ENCODE measurements at regions not wholly inside any gene's neighbourhood (a gene's known extent, or its start where the extent isn't known, plus 50 kb on each side); places are given as distances from the start of the nearest gene placed in this dataset.

DNA sequence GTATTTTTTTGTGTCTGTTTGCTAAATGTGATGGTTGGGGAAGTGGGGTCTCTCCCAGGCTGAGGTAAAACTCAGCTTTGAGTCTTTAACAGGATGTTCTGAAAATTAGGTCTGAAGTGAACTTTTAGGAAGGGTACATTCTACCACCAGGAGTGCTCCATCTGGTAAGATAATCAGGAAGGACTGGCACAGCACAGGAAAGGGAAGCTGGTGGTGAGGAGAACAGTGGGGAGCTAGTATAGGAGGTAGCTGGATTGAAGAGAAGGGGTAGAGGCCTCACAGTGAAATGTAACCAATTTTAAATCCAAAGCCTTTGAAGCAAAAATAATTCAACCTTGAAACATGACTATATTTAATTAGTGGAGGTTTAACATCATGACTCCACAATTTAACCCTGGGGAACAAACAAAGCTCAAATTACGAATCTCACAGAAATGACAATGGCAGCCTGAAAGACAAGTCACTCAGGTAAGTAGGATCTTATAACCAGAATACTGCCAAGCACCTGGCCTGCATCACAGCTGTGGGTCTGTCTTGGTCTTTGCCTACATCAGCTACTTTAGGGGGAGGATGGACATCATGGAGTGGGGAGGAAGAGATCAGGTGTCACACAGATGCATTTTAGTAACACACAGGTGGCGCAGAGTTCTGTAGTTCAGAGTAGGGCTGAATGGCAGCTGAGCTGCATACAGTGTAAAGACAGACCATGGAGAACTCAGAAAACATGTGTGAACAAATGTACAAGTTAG, 445.3 kb downstream of the DMRT2 start:
- Mint-ChIP-seq H3K36me3 (no peaks in the 10 kb centered on the region), H3K9me3 (no peaks in the 10 kb centered on the region), H3K4me3 (no peak overlapping the region), H3K4me1 (ENCODE audit: low read depth) (peaks cover 2% of the 10 kb centered on the region), H3K27ac (no peak overlapping the region), H3K27me3 (peaks cover 2% of the 10 kb centered on the region)
- DNase-seq, result no peak
- CTCF ChIA-PET, result interaction anchor here (0.6 kb wide), 1 partner anchor 592 kb away, joined by 3 read pairs; no protein-coding TSS in a partner anchor
- POLR2A ChIA-PET, result no interaction called here
- intact Hi-C loops (cut with micrococcal nuclease), result no loop called here

GRCh38 chr9:1505489-1505888, 455.3 kb downstream of the DMRT2 start:
- peaks cover 7% of the 10 kb centered on the region for H3K4me1 Mint-ChIP-seq (ENCODE audit: low read depth)
- H3K36me3 Mint-ChIP-seq, result no peaks in the 10 kb centered on the region
- DNase-seq, result peak; percentile 16
- ChIA-PET CTCF (interaction anchor here (0.6 kb wide), 1 partner anchor 34 kb away, joined by 3 read pairs; no protein-coding TSS in a partner anchor), POLR2A (no interaction called here)
- H3K27me3 Mint-ChIP-seq, result peaks cover 6% of the 10 kb centered on the region
- H3K27ac Mint-ChIP-seq, result no peak overlapping the region
- no peak overlapping the region for H3K4me3 Mint-ChIP-seq
- H3K9me3 Mint-ChIP-seq, result no peaks in the 10 kb centered on the region
- intact Hi-C loops (cut with micrococcal nuclease), result loop anchor here (1.0 to 5.0 kb wide), 3 partner anchors 15 to 371 kb away; no protein-coding TSS in a partner anchor

DNA sequence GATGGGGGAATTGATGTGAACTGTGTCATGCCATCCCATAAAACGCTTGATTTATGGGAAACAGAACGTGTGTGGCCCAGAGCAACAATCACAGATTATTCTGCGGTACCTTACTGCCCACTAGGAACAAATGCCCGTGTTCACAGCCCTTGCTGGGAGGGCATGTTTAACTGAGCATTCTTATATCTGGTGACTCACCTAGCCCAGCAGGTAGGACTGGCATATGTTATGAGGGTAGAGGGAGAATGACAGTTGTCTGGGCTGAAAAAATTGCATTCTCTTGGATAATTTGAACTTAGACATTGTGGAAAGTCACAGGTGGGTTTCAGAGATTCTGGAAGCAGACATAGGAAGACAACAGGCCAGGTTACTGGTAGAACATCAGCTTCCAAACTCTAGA, 460.6 kb downstream of the DMRT2 start:
- H3K27me3 Mint-ChIP-seq, result peaks cover 12% of the 10 kb centered on the region
- H3K36me3 Mint-ChIP-seq, result no peaks in the 10 kb centered on the region
- H3K4me3 Mint-ChIP-seq, result no peak overlapping the region
- no peak for DNase-seq
- no peaks in the 10 kb centered on the region for H3K9me3 Mint-ChIP-seq
- ChIA-PET POLR2A (no interaction called here), CTCF (no interaction called here)
- peaks cover 6% of the 10 kb centered on the region for H3K4me1 Mint-ChIP-seq (ENCODE audit: low read depth)
- no peak overlapping the region for H3K27ac Mint-ChIP-seq
- intact Hi-C loops (cut with micrococcal nuclease), result no loop called here

GRCh38 chr9:1513105-1513504, 462.9 kb downstream of the DMRT2 start:
- ChIA-PET CTCF (no interaction called here), POLR2A (no interaction called here)
- Mint-ChIP-seq H3K4me3 (no peak overlapping the region), H3K9me3 (no peaks in the 10 kb centered on the region), H3K4me1 (ENCODE audit: low read depth) (peaks cover 4% of the 10 kb centered on the region), H3K27me3 (peaks cover 12% of the 10 kb centered on the region), H3K27ac (no peak overlapping the region), H3K36me3 (no peaks in the 10 kb centered on the region)
- intact Hi-C loops (cut with micrococcal nuclease), result no loop called here
- no peak for DNase-seq

DNA sequence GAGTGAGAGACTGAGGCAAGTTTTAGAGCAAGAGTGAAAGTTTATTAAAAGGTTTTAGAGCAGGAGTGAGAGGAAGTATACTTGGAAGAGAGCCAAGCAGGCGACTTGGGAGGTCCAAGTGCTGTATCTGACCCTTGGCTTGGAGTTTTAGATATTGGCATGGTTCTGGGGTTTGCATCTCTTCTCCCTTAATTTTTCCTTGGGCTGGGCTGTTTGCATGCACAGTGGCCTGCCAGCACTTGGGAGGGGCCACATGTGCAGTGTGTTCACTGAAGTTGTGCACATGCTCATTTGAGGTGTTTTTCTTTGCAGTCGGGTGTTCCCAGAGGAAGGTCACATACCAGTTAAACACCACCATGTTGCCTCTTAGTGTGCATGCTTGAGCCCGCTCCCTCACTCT, 464.1 kb downstream of the DMRT2 start:
- Mint-ChIP-seq H3K27ac (no peak overlapping the region), H3K36me3 (no peaks in the 10 kb centered on the region), H3K9me3 (no peaks in the 10 kb centered on the region), H3K4me1 (ENCODE audit: low read depth) (peaks cover 4% of the 10 kb centered on the region), H3K27me3 (peaks cover 12% of the 10 kb centered on the region), H3K4me3 (no peak overlapping the region)
- ChIA-PET CTCF (no interaction called here), POLR2A (no interaction called here)
- DNase-seq, result no peak
- intact Hi-C loops (cut with micrococcal nuclease), result no loop called here

GRCh38 chr9:1514776-1515363, 464.7 kb downstream of the DMRT2 start:
- peaks cover 12% of the 10 kb centered on the region for H3K27me3 Mint-ChIP-seq
- no peaks in the 10 kb centered on the region for H3K9me3 Mint-ChIP-seq
- POLR2A ChIA-PET, result no interaction called here
- intact Hi-C loops (cut with micrococcal nuclease), result no loop called here
- no peak overlapping the region for H3K4me3 Mint-ChIP-seq
- peaks cover 4% of the 10 kb centered on the region for H3K4me1 Mint-ChIP-seq (ENCODE audit: low read depth)
- CTCF ChIA-PET, result no interaction called here
- H3K27ac Mint-ChIP-seq, result no peak overlapping the region
- DNase-seq, result no peak
- no peaks in the 10 kb centered on the region for H3K36me3 Mint-ChIP-seq

- Mint-ChIP-seq H3K27ac (no peak overlapping the region), H3K9me3 (no peaks in the 10 kb centered on the region), H3K36me3 (no peaks in the 10 kb centered on the region), H3K27me3 (peaks cover 12% of the 10 kb centered on the region), H3K4me1 (ENCODE audit: low read depth) (peaks cover 4% of the 10 kb centered on the region), H3K4me3 (no peak overlapping the region)
- ChIA-PET CTCF (no interaction called here), POLR2A (no interaction called here)
- DNase-seq, result no peak
- intact Hi-C loops (cut with micrococcal nuclease), result no loop called here
Observed at GRCh38 chr9:1515557-1515956, 465.4 kb downstream of the DMRT2 start.

GRCh38 chr9:1521547-1521946, 471.4 kb downstream of the DMRT2 start:
- Mint-ChIP-seq H3K27ac (no peak overlapping the region), H3K4me3 (no peak overlapping the region)

GRCh38 chr9:1522219-1522767, 472.1 kb downstream of the DMRT2 start:
- H3K27ac Mint-ChIP-seq, result no peak overlapping the region
- CTCF ChIA-PET, result no interaction called here

More at GRCh38 chr9:1521547-1521946, 471.4 kb downstream of the DMRT2 start:
- Mint-ChIP-seq H3K36me3 (no peaks in the 10 kb centered on the region), H3K27me3 (peaks cover 4% of the 10 kb centered on the region), H3K9me3 (no peaks in the 10 kb centered on the region), H3K4me1 (ENCODE audit: low read depth) (no peaks in the 10 kb centered on the region)
- no peak for DNase-seq
- ChIA-PET POLR2A (no interaction called here), CTCF (no interaction called here)
- intact Hi-C loops (cut with micrococcal nuclease), result no loop called here

DNA sequence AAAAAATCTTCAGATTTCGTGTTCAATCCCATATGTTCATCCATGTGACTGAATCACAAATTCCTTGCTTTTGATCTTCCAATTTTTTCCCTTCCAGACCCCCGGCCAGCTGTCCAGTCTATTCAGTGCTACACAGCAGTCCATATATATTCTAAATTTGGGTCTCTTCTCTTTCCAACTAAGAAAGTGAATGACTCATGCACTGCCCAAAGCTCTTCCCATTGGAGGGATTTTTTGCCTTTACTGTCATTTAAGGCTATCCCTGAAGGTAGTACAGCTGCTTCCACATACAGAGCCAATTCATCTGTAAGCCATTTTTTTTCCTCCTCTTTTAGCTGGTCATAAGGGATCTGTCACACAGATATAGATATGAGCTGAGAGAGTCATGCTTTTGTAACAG, 478.3 kb downstream of the DMRT2 start:
- H3K9me3 Mint-ChIP-seq, result no peaks in the 10 kb centered on the region
- ChIA-PET CTCF (no interaction called here), POLR2A (no interaction called here)
- no peaks in the 10 kb centered on the region for H3K36me3 Mint-ChIP-seq
- no peak for DNase-seq
- no peaks in the 10 kb centered on the region for H3K4me1 Mint-ChIP-seq (ENCODE audit: low read depth)
- no peak overlapping the region for H3K4me3 Mint-ChIP-seq
- intact Hi-C loops (cut with micrococcal nuclease), result no loop called here
- no peak overlapping the region for H3K27ac Mint-ChIP-seq
- H3K27me3 Mint-ChIP-seq, result peaks cover 1% of the 10 kb centered on the region

More at GRCh38 chr9:1522219-1522767, 472.1 kb downstream of the DMRT2 start:
- no peak for DNase-seq
- Mint-ChIP-seq H3K9me3 (no peaks in the 10 kb centered on the region), H3K4me1 (ENCODE audit: low read depth) (no peaks in the 10 kb centered on the region), H3K27me3 (peaks cover 4% of the 10 kb centered on the region), H3K36me3 (no peaks in the 10 kb centered on the region), H3K4me3 (no peak overlapping the region)
- intact Hi-C loops (cut with micrococcal nuclease), result no loop called here
- POLR2A ChIA-PET, result no interaction called here

DNA sequence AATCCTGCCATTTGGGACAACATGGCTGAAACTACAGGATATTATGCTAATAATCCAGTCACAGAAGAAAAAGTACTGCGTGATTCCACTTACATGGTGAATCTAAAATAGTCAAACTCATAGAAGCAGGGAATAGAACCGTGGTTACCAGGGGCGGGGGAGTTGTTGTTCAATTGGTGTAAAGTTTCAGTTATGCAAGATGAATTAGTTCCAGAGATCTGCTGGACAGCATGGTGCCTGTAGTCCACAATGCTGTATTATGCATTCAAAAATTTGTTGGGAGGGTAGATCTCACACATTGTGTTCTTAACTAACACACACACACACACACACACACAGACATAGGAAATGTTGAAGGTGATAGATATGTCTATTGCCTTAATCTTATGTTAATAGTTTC, 480.5 kb downstream of the DMRT2 start:
- peaks cover 1% of the 10 kb centered on the region for H3K27me3 Mint-ChIP-seq
- H3K9me3 Mint-ChIP-seq, result no peaks in the 10 kb centered on the region
- ChIA-PET CTCF (no interaction called here), POLR2A (no interaction called here)
- H3K27ac Mint-ChIP-seq, result no peak overlapping the region
- no peaks in the 10 kb centered on the region for H3K36me3 Mint-ChIP-seq
- no peak for DNase-seq
- H3K4me3 Mint-ChIP-seq, result no peak overlapping the region
- peaks cover 2% of the 10 kb centered on the region for H3K4me1 Mint-ChIP-seq (ENCODE audit: low read depth)
- intact Hi-C loops (cut with micrococcal nuclease), result no loop called here

DNA sequence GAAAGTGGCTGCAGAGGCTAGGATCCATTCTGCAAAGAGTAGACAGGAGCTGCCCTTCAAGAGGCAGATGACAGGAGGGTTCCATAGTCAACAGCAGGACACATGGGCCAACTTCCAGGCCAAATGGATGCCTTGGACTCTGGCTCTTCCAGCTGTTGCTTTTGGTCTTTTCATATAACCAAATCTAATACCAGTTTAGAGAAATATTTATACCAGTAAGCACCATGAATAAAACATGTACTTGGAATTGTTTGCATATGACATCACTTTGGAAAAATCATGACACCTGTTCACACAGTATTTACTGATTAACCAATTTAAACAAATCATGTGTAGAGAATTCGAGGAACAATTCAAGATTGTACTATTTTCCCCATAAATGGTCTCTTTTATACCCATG, 481.3 kb downstream of the DMRT2 start:
- intact Hi-C loops (cut with micrococcal nuclease), result no loop called here
- H3K36me3 Mint-ChIP-seq, result no peaks in the 10 kb centered on the region

DNA sequence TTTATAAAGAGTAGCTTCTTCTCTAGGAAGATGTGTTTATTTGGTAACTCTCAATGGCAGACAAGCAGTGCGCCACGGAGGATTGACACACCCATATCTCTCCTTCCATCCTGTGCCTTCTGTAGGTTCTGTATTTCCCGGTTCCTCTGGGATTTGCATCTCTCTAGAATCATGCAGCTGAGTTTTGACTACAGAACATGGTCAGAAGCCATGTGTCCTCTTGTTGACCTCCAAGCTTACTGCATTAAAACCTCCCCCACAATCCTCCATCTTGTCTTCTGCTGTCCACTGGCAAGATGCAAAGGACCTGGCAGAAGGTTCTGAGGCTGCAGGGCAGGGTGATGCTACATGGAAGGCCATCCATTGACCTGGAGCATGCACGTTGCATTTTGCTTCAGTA, 482.0 kb downstream of the DMRT2 start:
- Mint-ChIP-seq H3K9me3 (no peaks in the 10 kb centered on the region), H3K4me1 (ENCODE audit: low read depth) (peaks cover 11% of the 10 kb centered on the region), H3K36me3 (no peaks in the 10 kb centered on the region), H3K27ac (no peak overlapping the region), H3K27me3 (peaks cover 2% of the 10 kb centered on the region), H3K4me3 (no peak overlapping the region)
- intact Hi-C loops (cut with micrococcal nuclease), result no loop called here
- ChIA-PET CTCF (no interaction called here), POLR2A (no interaction called here)
- DNase-seq, result no peak

More for the DNA sequence above, 481.3 kb downstream of the DMRT2 start:
- no peak overlapping the region for H3K27ac Mint-ChIP-seq
- peaks cover 8% of the 10 kb centered on the region for H3K4me1 Mint-ChIP-seq (ENCODE audit: low read depth)
- DNase-seq, result no peak
- no peaks in the 10 kb centered on the region for H3K9me3 Mint-ChIP-seq
- ChIA-PET POLR2A (no interaction called here), CTCF (no interaction called here)
- peaks cover 1% of the 10 kb centered on the region for H3K27me3 Mint-ChIP-seq
- no peak overlapping the region for H3K4me3 Mint-ChIP-seq

Data from activated CD4-positive, alpha-beta memory T cell treated with anti-CD3 and anti-CD28 coated beads for 36 hours (primary cell).